Adrenal gland (tissue), 5 donors: ENCODE measurements at regions not wholly inside any gene's neighbourhood (a gene's known extent, or its start where the extent isn't known, plus 50 kb on each side); places are given as distances from the start of the nearest gene placed in this dataset.

Experiments used
- POLR2A ChIP-seq, 2 donors: fragments of 450-650 bp; IDR thresholded peaks; one replicate each; pipeline ENCODE4 v1.6.1; 2017; ENCODE audit warnings: antibody characterized with exemption in 2 of 2, mild to moderate bottlenecking in 2 of 2, moderate library complexity in 1 of 2
- TF ChIP-seq, protein P1 (sequence below), 6 experiments: fragments of 450-650 bp in 4 of 6; fragments of 200-600 bp in 2 of 6; sonication (generic) in 1 of 6; IDR thresholded peaks; 1 replicate in 5 of 6; 2 replicates in 1 of 6; pipeline versions ENCODE4 v1.5.1 to v1.8.0; 2016 to 2021; ENCODE audit warnings: antibody characterized with exemption in 6 of 6, mild to moderate bottlenecking in 2 of 6, moderate library complexity in 1 of 6
- donor health status: DM: no; HTN: no; CAD: no.

DNA sequence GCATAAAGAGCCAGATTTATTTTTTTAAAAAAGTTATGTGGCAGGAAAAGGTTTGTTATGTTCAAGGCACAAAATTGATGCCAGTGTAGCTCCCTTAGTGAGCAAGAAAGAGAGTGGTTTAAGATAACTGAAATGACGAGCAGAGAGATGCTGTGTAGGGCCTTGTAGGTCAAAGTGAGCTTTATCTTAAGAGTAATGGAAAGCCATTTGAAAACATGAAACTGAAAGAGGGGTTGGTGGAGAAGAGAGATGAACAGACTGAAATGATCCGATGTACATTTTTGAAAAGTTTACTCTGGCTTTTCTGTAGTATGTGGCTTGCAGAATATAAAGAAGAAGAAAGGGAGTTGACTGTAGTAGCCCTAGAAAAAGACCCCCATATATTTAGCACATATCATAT lies 383.6 kb downstream of the PLA2G4A start:
- TF ChIP-seq, protein P1, sequence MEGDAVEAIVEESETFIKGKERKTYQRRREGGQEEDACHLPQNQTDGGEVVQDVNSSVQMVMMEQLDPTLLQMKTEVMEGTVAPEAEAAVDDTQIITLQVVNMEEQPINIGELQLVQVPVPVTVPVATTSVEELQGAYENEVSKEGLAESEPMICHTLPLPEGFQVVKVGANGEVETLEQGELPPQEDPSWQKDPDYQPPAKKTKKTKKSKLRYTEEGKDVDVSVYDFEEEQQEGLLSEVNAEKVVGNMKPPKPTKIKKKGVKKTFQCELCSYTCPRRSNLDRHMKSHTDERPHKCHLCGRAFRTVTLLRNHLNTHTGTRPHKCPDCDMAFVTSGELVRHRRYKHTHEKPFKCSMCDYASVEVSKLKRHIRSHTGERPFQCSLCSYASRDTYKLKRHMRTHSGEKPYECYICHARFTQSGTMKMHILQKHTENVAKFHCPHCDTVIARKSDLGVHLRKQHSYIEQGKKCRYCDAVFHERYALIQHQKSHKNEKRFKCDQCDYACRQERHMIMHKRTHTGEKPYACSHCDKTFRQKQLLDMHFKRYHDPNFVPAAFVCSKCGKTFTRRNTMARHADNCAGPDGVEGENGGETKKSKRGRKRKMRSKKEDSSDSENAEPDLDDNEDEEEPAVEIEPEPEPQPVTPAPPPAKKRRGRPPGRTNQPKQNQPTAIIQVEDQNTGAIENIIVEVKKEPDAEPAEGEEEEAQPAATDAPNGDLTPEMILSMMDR (IDR thresholded peaks at IDR 0.05): no peak
- no peak for TF ChIP-seq POLR2A (IDR thresholded peaks at IDR 0.05)
